ENCODE measurements at regions not wholly inside any gene's neighbourhood (a gene's known extent, or its start where the extent isn't known, plus 50 kb on each side); places are given as distances from the start of the nearest gene placed in this dataset.

DNA sequence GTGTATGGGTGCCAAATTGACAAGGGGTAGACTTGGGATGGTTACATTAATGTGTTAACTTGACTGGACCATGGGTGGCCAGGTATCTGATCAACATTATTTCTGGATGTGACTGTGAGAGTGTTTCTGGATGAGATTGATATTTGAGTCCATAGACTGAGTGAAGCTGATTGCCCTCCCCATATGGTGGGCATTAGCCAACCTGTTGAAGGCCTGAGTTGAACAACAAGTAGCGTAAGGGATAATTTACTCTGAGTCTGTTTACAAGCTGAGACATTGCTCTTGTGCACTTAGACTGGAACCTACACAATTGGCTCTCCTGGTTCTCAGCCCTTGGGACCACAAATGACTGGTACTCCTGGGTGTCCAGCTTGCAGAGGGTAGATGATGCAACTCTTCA, 240.1 kb downstream of the ASXL3 start:
- TF ChIP-seq SMAD3 (CRISPR knock-in tag; IDR thresholded peaks at IDR 0.05; ENCODE audit: borderline replicate concordance): no peak
- TF ChIP-seq ZNF416 (CRISPR knock-in tag; IDR thresholded peaks at IDR 0.05): no peak
- TF ChIP-seq, protein P1, sequence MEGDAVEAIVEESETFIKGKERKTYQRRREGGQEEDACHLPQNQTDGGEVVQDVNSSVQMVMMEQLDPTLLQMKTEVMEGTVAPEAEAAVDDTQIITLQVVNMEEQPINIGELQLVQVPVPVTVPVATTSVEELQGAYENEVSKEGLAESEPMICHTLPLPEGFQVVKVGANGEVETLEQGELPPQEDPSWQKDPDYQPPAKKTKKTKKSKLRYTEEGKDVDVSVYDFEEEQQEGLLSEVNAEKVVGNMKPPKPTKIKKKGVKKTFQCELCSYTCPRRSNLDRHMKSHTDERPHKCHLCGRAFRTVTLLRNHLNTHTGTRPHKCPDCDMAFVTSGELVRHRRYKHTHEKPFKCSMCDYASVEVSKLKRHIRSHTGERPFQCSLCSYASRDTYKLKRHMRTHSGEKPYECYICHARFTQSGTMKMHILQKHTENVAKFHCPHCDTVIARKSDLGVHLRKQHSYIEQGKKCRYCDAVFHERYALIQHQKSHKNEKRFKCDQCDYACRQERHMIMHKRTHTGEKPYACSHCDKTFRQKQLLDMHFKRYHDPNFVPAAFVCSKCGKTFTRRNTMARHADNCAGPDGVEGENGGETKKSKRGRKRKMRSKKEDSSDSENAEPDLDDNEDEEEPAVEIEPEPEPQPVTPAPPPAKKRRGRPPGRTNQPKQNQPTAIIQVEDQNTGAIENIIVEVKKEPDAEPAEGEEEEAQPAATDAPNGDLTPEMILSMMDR (IDR thresholded peaks at IDR 0.05): no peak
- TF ChIP-seq, protein P2, sequence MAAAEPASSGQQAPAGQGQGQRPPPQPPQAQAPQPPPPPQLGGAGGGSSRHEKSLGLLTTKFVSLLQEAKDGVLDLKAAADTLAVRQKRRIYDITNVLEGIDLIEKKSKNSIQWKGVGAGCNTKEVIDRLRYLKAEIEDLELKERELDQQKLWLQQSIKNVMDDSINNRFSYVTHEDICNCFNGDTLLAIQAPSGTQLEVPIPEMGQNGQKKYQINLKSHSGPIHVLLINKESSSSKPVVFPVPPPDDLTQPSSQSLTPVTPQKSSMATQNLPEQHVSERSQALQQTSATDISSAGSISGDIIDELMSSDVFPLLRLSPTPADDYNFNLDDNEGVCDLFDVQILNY (CRISPR knock-in tag; IDR thresholded peaks at IDR 0.05): no peak
- TF ChIP-seq SP1 (CRISPR knock-in tag; conservative IDR thresholded peaks at IDR 0.05): no peak
- TF ChIP-seq, protein P3, sequence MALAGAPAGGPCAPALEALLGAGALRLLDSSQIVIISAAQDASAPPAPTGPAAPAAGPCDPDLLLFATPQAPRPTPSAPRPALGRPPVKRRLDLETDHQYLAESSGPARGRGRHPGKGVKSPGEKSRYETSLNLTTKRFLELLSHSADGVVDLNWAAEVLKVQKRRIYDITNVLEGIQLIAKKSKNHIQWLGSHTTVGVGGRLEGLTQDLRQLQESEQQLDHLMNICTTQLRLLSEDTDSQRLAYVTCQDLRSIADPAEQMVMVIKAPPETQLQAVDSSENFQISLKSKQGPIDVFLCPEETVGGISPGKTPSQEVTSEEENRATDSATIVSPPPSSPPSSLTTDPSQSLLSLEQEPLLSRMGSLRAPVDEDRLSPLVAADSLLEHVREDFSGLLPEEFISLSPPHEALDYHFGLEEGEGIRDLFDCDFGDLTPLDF (CRISPR knock-in tag; IDR thresholded peaks at IDR 0.05): no peak
- no peak for TF ChIP-seq FOXJ3 (CRISPR knock-in tag; IDR thresholded peaks at IDR 0.05; ENCODE audit: borderline replicate concordance)
- TF ChIP-seq, protein P4, sequence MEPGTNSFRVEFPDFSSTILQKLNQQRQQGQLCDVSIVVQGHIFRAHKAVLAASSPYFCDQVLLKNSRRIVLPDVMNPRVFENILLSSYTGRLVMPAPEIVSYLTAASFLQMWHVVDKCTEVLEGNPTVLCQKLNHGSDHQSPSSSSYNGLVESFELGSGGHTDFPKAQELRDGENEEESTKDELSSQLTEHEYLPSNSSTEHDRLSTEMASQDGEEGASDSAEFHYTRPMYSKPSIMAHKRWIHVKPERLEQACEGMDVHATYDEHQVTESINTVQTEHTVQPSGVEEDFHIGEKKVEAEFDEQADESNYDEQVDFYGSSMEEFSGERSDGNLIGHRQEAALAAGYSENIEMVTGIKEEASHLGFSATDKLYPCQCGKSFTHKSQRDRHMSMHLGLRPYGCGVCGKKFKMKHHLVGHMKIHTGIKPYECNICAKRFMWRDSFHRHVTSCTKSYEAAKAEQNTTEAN (CRISPR knock-in tag; IDR thresholded peaks at IDR 0.05): no peak
- TF ChIP-seq, protein P5, sequence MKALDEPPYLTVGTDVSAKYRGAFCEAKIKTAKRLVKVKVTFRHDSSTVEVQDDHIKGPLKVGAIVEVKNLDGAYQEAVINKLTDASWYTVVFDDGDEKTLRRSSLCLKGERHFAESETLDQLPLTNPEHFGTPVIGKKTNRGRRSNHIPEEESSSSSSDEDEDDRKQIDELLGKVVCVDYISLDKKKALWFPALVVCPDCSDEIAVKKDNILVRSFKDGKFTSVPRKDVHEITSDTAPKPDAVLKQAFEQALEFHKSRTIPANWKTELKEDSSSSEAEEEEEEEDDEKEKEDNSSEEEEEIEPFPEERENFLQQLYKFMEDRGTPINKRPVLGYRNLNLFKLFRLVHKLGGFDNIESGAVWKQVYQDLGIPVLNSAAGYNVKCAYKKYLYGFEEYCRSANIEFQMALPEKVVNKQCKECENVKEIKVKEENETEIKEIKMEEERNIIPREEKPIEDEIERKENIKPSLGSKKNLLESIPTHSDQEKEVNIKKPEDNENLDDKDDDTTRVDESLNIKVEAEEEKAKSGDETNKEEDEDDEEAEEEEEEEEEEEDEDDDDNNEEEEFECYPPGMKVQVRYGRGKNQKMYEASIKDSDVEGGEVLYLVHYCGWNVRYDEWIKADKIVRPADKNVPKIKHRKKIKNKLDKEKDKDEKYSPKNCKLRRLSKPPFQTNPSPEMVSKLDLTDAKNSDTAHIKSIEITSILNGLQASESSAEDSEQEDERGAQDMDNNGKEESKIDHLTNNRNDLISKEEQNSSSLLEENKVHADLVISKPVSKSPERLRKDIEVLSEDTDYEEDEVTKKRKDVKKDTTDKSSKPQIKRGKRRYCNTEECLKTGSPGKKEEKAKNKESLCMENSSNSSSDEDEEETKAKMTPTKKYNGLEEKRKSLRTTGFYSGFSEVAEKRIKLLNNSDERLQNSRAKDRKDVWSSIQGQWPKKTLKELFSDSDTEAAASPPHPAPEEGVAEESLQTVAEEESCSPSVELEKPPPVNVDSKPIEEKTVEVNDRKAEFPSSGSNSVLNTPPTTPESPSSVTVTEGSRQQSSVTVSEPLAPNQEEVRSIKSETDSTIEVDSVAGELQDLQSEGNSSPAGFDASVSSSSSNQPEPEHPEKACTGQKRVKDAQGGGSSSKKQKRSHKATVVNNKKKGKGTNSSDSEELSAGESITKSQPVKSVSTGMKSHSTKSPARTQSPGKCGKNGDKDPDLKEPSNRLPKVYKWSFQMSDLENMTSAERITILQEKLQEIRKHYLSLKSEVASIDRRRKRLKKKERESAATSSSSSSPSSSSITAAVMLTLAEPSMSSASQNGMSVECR (CRISPR knock-in tag; IDR thresholded peaks at IDR 0.05; ENCODE audit: borderline replicate concordance): no peak
- no peak for TF ChIP-seq NFYB (CRISPR knock-in tag; conservative IDR thresholded peaks at IDR 0.05; ENCODE audit: low read depth)
- no peak for TF ChIP-seq NR1H2 (CRISPR knock-in tag; IDR thresholded peaks at IDR 0.05)
- TF ChIP-seq, protein P6, sequence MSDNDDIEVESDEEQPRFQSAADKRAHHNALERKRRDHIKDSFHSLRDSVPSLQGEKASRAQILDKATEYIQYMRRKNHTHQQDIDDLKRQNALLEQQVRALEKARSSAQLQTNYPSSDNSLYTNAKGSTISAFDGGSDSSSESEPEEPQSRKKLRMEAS (CRISPR knock-in tag; IDR thresholded peaks at IDR 0.05): no peak
- TF ChIP-seq, protein P7, sequence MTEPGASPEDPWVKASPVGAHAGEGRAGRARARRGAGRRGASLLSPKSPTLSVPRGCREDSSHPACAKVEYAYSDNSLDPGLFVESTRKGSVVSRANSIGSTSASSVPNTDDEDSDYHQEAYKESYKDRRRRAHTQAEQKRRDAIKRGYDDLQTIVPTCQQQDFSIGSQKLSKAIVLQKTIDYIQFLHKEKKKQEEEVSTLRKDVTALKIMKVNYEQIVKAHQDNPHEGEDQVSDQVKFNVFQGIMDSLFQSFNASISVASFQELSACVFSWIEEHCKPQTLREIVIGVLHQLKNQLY (CRISPR knock-in tag; IDR thresholded peaks at IDR 0.05): no peak

Data from WTC11 (cell line).